Naive thymus-derived CD4-positive, alpha-beta T cell (primary cell): ENCODE measurements at regions not wholly inside any gene's neighbourhood (a gene's known extent, or its start where the extent isn't known, plus 50 kb on each side); places are given as distances from the start of the nearest gene placed in this dataset.

Experiments used
- ATAC-seq: fragments of 150-1000 bp; cut with Tn5 transposase; 2 replicates; pipeline ENCODE4 v1.10.0; 2021; ENCODE audit warnings: mild to moderate bottlenecking, moderate library complexity
- CTCF ChIA-PET: fragments of 350-600 bp; sonication (Branson Sonifier 250); formaldehyde crosslinking; loops from one replicate; lab custom pipeline; 2021; ENCODE audit warnings: antibody characterized with exemption; lab: Charles Lee
- POLR2A ChIA-PET: fragments of 350-600 bp; sonication (Branson Sonifier 250); formaldehyde crosslinking; loops from one replicate; lab custom pipeline; 2021; ENCODE audit warnings: antibody characterized with exemption, inconsistent platforms; lab: Charles Lee
- DNase-seq, 9 donors: peaks; one replicate each; pipeline versions ENCODE4 v3.0.0 to v3.0.0-alpha.2; 2020 to 2022; ENCODE audit warnings: mixed read lengths in 1 of 9
- H3K27ac ChIP-seq: one replicate; pipeline ENCODE4 v1.7.0; 2013; ENCODE audit warnings: mild to moderate bottlenecking, low read depth, low read length, moderate library complexity
- H3K27me3 ChIP-seq, 2 donors: one replicate each; pipeline ENCODE4 v1.7.0; 2013; ENCODE audit warnings: low read length in 2 of 2, mild to moderate bottlenecking in 2 of 2, moderate library complexity in 2 of 2; ENCODE audit not compliant: control insufficient read depth in 2 of 2, insufficient read depth in 2 of 2
- H3K36me3 ChIP-seq, 3 experiments: 1 replicate in 2 of 3; 2 replicates in 1 of 3; pipeline ENCODE4 v1.7.0; 2013; ENCODE audit warnings: low read length in 3 of 3, mild to moderate bottlenecking in 3 of 3, moderate library complexity in 1 of 3; ENCODE audit not compliant: insufficient read depth in 3 of 3, control insufficient read depth in 2 of 3
- H3K4me1 ChIP-seq, 2 donors: one replicate each; pipeline ENCODE4 v1.7.0; 2013; ENCODE audit warnings: low read length in 2 of 2, mild to moderate bottlenecking in 2 of 2, moderate library complexity in 1 of 2; ENCODE audit not compliant: control insufficient read depth in 2 of 2, insufficient read depth in 2 of 2
- H3K4me3 ChIP-seq: 2 replicates; pipeline ENCODE4 v1.7.0; 2013; ENCODE audit warnings: mild to moderate bottlenecking, low read length
- H3K9me3 ChIP-seq, 3 experiments: 1 replicate in 2 of 3; 2 replicates in 1 of 3; pipeline ENCODE4 v1.7.0; 2013; ENCODE audit warnings: low read length in 3 of 3; ENCODE audit not compliant: control insufficient read depth in 2 of 3
- H3K27ac Mint-ChIP-seq, 9 donors: one replicate each; pipeline ENCODE4 v1.8.0; 2020 to 2022; ENCODE audit warnings: mixed read lengths in 9 of 9, mild to moderate bottlenecking in 8 of 9, moderate library complexity in 5 of 9, inconsistent platforms in 2 of 9
- H3K27me3 Mint-ChIP-seq, 5 donors: one replicate each; pipeline ENCODE4 v1.8.0; 2021 to 2022; ENCODE audit warnings: mixed read lengths in 5 of 5, mild to moderate bottlenecking in 1 of 5
- H3K36me3 Mint-ChIP-seq, 5 donors: one replicate each; pipeline ENCODE4 v1.8.0; 2020 to 2022; ENCODE audit warnings: mixed read lengths in 5 of 5, mild to moderate bottlenecking in 3 of 5, inconsistent platforms in 1 of 5
- H3K4me1 Mint-ChIP-seq, 7 donors: one replicate each; pipeline ENCODE4 v1.8.0; 2020 to 2022; ENCODE audit warnings: mixed read lengths in 7 of 7, mild to moderate bottlenecking in 3 of 7, inconsistent platforms in 1 of 7
- H3K4me3 Mint-ChIP-seq, 10 donors: one replicate each; pipeline ENCODE4 v1.8.0; 2020 to 2022; ENCODE audit warnings: mild to moderate bottlenecking in 10 of 10, mixed read lengths in 10 of 10, moderate library complexity in 6 of 10, inconsistent platforms in 2 of 10
- H3K9me3 Mint-ChIP-seq, 11 donors: one replicate each; pipeline ENCODE4 v1.8.0; 2020 to 2022; ENCODE audit warnings: mixed read lengths in 11 of 11, mild to moderate bottlenecking in 4 of 11, inconsistent platforms in 1 of 11, moderate library complexity in 1 of 11
- intact Hi-C, 2 donors: fragments of 100-400 bp; cut with micrococcal nuclease; formaldehyde crosslinking; loops; one replicate each; pipeline ENCODE4 v1.15.1; 2023

GRCh38 chr11:95576146-95576845 lies 213.3 kb downstream of the FAM76B start:
- H3K27me3 Mint-ChIP-seq = no peaks in the 10 kb centered on the region
- DNase-seq (no peak), ATAC-seq (no peak)
- intact Hi-C loops = no loop called here
- H3K36me3 ChIP-seq = no peaks in the 10 kb centered on the region
- H3K4me3 Mint-ChIP-seq = no peak overlapping the region
- no peak overlapping the region for H3K4me3 ChIP-seq
- H3K4me1 Mint-ChIP-seq = peaks cover 0 to 5% (median 0%) of the 10 kb centered on the region in 7 donors
- no peaks in the 10 kb centered on the region for H3K27me3 ChIP-seq
- no peaks in the 10 kb centered on the region for H3K4me1 ChIP-seq
- no peaks in the 10 kb centered on the region for H3K9me3 ChIP-seq
- H3K27ac Mint-ChIP-seq = peak overlapping the region in 2 of 9 donors; percentile 13 to 16
- H3K27ac ChIP-seq = no peak overlapping the region
- ChIA-PET POLR2A (interaction anchor here (1.5 kb wide), 1 partner anchor 13 kb away, joined by 11 read pairs; no protein-coding TSS in a partner anchor), CTCF (interaction anchor here (1.1 kb wide), 1 partner anchor 422 kb away, joined by 3 read pairs; no protein-coding TSS in a partner anchor)
- H3K36me3 Mint-ChIP-seq = peaks cover 0 to 16% (median 0%) of the 10 kb centered on the region in 5 donors
- H3K9me3 Mint-ChIP-seq = peaks cover 0 to 17% (median 0%) of the 10 kb centered on the region in 11 donors

- H3K27me3 Mint-ChIP-seq = no peaks in the 10 kb centered on the region
- peaks cover 0 to 10% (median 0%) of the 10 kb centered on the region in 5 donors for H3K36me3 Mint-ChIP-seq
- ATAC-seq (no peak), DNase-seq (no peak)
- intact Hi-C loops = no loop called here
- H3K9me3 Mint-ChIP-seq = peaks cover 0 to 14% (median under 1%) of the 10 kb centered on the region in 11 donors
- ChIA-PET POLR2A (interaction anchor here (0.7 to 1.5 kb wide), 2 partner anchors 12 to 501 kb away, joined by 4 to 11 read pairs; no protein-coding TSS in a partner anchor), CTCF (interaction anchor here (0.9 kb wide), 1 partner anchor 768 kb away, joined by 3 read pairs; no protein-coding TSS in a partner anchor)
- H3K4me3 Mint-ChIP-seq = no peak overlapping the region
- no peaks in the 10 kb centered on the region for H3K27me3 ChIP-seq
- no peak overlapping the region for H3K4me3 ChIP-seq
- no peak overlapping the region for H3K27ac ChIP-seq
- H3K4me1 Mint-ChIP-seq = peaks cover 0 to 5% (median 0%) of the 10 kb centered on the region in 7 donors
- H3K27ac Mint-ChIP-seq = no peak overlapping the region
- H3K4me1 ChIP-seq = no peaks in the 10 kb centered on the region
- no peaks in the 10 kb centered on the region for H3K9me3 ChIP-seq
- no peaks in the 10 kb centered on the region for H3K36me3 ChIP-seq
Observed at GRCh38 chr11:95575517-95575916, 214.1 kb downstream of the FAM76B start.

- H3K27me3 ChIP-seq = no peaks in the 10 kb centered on the region
- no peak overlapping the region for H3K4me3 Mint-ChIP-seq
- H3K4me3 ChIP-seq = no peak overlapping the region
- DNase-seq = no peak
- peaks cover 8 to 15% (median 9%) of the 10 kb centered on the region in 5 donors for H3K36me3 Mint-ChIP-seq
- POLR2A ChIA-PET = no interaction called here
- H3K27me3 Mint-ChIP-seq = no peaks in the 10 kb centered on the region
- intact Hi-C loops = loop anchor here in 1 of 2 donors (2.0 kb wide), 1 partner anchor 17 kb away; no protein-coding TSS in a partner anchor
- no peak for ATAC-seq
- no peaks in the 10 kb centered on the region for H3K36me3 ChIP-seq
- H3K27ac Mint-ChIP-seq = no peak overlapping the region
- peaks cover 0 to 5% (median 0%) of the 10 kb centered on the region in 7 donors for H3K4me1 Mint-ChIP-seq
- peaks cover 0 to 2% (median 0%) of the 10 kb centered on the region in 3 experiments for H3K9me3 ChIP-seq
- CTCF ChIA-PET = no interaction called here
- no peak overlapping the region for H3K27ac ChIP-seq
- peaks cover 0 to 23% (median 16%) of the 10 kb centered on the region in 11 donors for H3K9me3 Mint-ChIP-seq
- H3K4me1 ChIP-seq = no peaks in the 10 kb centered on the region
Observed at GRCh38 chr11:95571718-95572260, 217.8 kb downstream of the FAM76B start.

- peaks cover 0 to 8% (median 3%) of the 10 kb centered on the region in 7 donors for H3K4me1 Mint-ChIP-seq
- DNase-seq (no peak), ATAC-seq (no peak)
- no peak overlapping the region for H3K27ac ChIP-seq
- H3K9me3 ChIP-seq = peaks cover 0 to 2% (median 0%) of the 10 kb centered on the region in 3 experiments
- no peaks in the 10 kb centered on the region for H3K27me3 ChIP-seq
- no peaks in the 10 kb centered on the region for H3K4me1 ChIP-seq
- no peaks in the 10 kb centered on the region for H3K36me3 ChIP-seq
- no peak overlapping the region for H3K4me3 ChIP-seq
- ChIA-PET POLR2A (no interaction called here), CTCF (no interaction called here)
- H3K27ac Mint-ChIP-seq = peak overlapping the region in 1 of 9 donors; percentile 11
- no peaks in the 10 kb centered on the region for H3K27me3 Mint-ChIP-seq
- H3K36me3 Mint-ChIP-seq = peaks cover 8 to 15% (median 9%) of the 10 kb centered on the region in 5 donors
- H3K4me3 Mint-ChIP-seq = no peak overlapping the region
- peaks cover 0 to 23% (median 16%) of the 10 kb centered on the region in 11 donors for H3K9me3 Mint-ChIP-seq
- intact Hi-C loops = no loop called here
Observed at GRCh38 chr11:95570845-95571244, 218.7 kb downstream of the FAM76B start.

- peaks cover 8 to 15% (median 9%) of the 10 kb centered on the region in 5 donors for H3K36me3 Mint-ChIP-seq
- H3K9me3 Mint-ChIP-seq = peaks cover 0 to 23% (median 16%) of the 10 kb centered on the region in 11 donors
- Histone ChIP-seq H3K27me3 (no peaks in the 10 kb centered on the region), H3K27ac (no peak overlapping the region), H3K9me3 (peaks cover 0 to 2% (median 0%) of the 10 kb centered on the region in 3 experiments), H3K36me3 (no peaks in the 10 kb centered on the region), H3K4me1 (no peaks in the 10 kb centered on the region), H3K4me3 (no peak overlapping the region)
- no peak for ATAC-seq
- no peak overlapping the region for H3K4me3 Mint-ChIP-seq
- ChIA-PET POLR2A (no interaction called here), CTCF (interaction anchor here (1.1 kb wide), 1 partner anchor 136 kb away, joined by 3 read pairs; no protein-coding TSS in a partner anchor)
- no peak overlapping the region for H3K27ac Mint-ChIP-seq
- no peak for DNase-seq
- H3K4me1 Mint-ChIP-seq = peaks cover 2 to 21% (median 15%) of the 10 kb centered on the region in 7 donors
- peaks cover 0 to 4% (median 0%) of the 10 kb centered on the region in 5 donors for H3K27me3 Mint-ChIP-seq
- intact Hi-C loops = no loop called here
Observed at GRCh38 chr11:95569207-95569606, 220.4 kb downstream of the FAM76B start.

GRCh38 chr11:95568281-95568680 lies 221.3 kb downstream of the FAM76B start:
- peaks cover 0 to 2% (median 0%) of the 10 kb centered on the region in 3 experiments for H3K9me3 ChIP-seq
- Mint-ChIP-seq H3K27ac (no peak overlapping the region), H3K4me1 (peaks cover 2 to 29% (median 23%) of the 10 kb centered on the region in 7 donors), H3K9me3 (peaks cover 0 to 23% (median 16%) of the 10 kb centered on the region in 11 donors), H3K27me3 (peaks cover 0 to 4% (median 0%) of the 10 kb centered on the region in 5 donors), H3K4me3 (no peak overlapping the region), H3K36me3 (peaks cover 8 to 15% (median 9%) of the 10 kb centered on the region in 5 donors)
- H3K27ac ChIP-seq = no peak overlapping the region
- DNase-seq = no peak
- intact Hi-C loops = no loop called here
- no peak for ATAC-seq
- no peaks in the 10 kb centered on the region for H3K36me3 ChIP-seq
- POLR2A ChIA-PET = no interaction called here
- no peak overlapping the region for H3K4me3 ChIP-seq
- H3K4me1 ChIP-seq = peaks cover 0 to 3% of the 10 kb centered on the region in 2 donors
- no peaks in the 10 kb centered on the region for H3K27me3 ChIP-seq
- CTCF ChIA-PET = interaction anchor here (0.6 kb wide), 1 partner anchor 27 kb away, joined by 3 read pairs; no protein-coding TSS in a partner anchor
